GM13976 (cell line): ENCODE measurements at regions not wholly inside any gene's neighbourhood (a gene's known extent, or its start where the extent isn't known, plus 50 kb on each side); places are given as distances from the start of the nearest gene placed in this dataset.

ENCODE experiments used
- DNase-seq: peaks from one replicate; pipeline ENCODE4 v3.0.0; 2012; ENCODE audit warnings: low spot score
- in situ Hi-C: fragments of 300-500 bp; cut with MboI; formaldehyde crosslinking; loops from one replicate; pipeline ENCODE4 v1.12.0; 2022; ENCODE audit warnings: low sequenced_read_pairs, mixed read lengths, inconsistent platforms; ENCODE audit not compliant: unreplicated experiment
- TF ChIP-seq, protein P1 (sequence below): IDR thresholded peaks from 2 replicates; pipeline ENCODE4 v1.5.1; 2012; ENCODE audit warnings: borderline replicate concordance, mild to moderate bottlenecking; ENCODE audit not compliant: insufficient read depth; ENCODE audit errors: extremely low read depth, missing control alignments, control extremely low read depth

DNA sequence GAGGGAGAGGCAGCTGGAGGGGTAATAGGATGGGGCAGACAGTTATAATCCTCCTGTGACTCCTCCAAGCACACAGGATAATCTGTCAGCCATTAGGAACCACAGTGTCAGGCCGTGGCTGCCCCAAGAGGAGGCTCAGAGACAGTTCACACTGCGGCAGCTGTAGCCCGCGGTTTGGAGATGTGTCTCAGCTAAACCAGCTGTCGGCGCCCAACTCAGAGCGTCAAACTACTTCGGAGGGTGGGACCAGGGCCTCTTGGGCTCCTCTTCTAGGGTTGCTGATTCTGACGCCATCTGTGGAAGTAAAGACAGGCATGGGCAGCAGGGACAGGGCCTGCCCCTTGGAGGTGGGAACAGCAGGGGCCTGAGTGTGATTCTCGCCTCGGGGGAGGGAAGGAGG lies 309.8 kb downstream of the CDC5L start:
- DNase-seq: no peak
- TF ChIP-seq, protein P1, sequence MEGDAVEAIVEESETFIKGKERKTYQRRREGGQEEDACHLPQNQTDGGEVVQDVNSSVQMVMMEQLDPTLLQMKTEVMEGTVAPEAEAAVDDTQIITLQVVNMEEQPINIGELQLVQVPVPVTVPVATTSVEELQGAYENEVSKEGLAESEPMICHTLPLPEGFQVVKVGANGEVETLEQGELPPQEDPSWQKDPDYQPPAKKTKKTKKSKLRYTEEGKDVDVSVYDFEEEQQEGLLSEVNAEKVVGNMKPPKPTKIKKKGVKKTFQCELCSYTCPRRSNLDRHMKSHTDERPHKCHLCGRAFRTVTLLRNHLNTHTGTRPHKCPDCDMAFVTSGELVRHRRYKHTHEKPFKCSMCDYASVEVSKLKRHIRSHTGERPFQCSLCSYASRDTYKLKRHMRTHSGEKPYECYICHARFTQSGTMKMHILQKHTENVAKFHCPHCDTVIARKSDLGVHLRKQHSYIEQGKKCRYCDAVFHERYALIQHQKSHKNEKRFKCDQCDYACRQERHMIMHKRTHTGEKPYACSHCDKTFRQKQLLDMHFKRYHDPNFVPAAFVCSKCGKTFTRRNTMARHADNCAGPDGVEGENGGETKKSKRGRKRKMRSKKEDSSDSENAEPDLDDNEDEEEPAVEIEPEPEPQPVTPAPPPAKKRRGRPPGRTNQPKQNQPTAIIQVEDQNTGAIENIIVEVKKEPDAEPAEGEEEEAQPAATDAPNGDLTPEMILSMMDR: no peak
- in situ Hi-C loops: no loop called here

DNA sequence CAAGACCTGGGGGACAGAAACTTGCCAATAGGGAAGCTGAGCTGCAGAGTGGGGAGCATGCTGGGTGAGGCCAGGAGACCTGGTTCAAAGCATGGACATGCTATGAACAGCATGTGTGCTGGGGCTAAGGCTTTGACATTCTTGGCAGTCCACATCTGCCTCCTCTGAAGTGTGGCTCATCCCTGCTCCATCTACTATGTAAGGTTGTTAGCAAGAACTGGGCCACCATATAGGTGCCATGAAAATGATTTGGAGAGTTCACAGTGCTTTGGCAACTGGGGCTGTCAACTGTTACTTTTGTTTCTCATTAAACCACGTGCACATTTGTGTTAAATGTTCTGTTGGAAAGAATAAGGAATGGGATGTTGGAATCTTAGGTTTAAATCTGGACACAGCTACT lies 311.1 kb downstream of the CDC5L start:
- TF ChIP-seq, protein P1: no peak
- in situ Hi-C loops: no loop called here
- no peak for DNase-seq

DNA sequence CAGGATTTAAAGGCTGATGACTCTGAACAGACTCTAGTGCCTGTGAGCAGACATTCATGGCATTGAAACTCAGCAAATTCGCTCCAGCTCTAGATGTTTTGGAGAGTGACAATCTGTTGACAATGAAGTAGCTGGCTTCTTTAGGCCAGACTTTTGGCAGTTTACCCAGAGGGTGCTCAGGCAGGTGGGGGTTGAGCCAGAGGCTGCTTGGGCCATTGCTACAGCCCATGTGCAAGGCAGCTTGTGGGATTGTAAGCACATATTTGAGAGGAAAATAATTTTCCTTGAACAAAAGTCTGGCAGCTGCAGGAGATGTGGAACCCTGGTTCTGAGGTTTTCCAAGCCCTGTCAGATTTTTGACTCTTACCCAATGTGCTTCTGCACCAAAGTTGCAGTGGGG lies 311.6 kb downstream of the CDC5L start:
- DNase-seq: no peak
- TF ChIP-seq, protein P1: no peak
- in situ Hi-C loops: no loop called here

DNA sequence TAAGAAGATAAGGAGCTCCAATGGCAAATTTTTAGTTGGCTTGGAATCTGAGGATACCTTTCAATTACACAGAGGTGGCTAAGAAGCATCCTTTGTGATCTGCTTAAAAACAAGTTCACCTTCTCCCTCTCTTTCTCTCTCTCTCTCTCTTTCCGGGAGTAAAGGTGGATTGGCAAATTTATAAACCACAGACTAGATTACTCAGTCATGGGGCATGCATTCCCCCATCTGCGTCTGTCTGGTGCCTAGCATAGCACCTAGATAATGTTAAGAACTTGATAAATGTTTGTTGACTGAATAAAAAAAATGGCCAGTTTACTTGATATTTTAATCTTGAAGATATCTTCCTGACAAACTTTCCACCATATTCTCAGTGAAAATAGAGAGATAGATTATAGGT lies 312.3 kb downstream of the CDC5L start:
- TF ChIP-seq, protein P1: no peak
- in situ Hi-C loops: no loop called here
- no peak for DNase-seq

DNA sequence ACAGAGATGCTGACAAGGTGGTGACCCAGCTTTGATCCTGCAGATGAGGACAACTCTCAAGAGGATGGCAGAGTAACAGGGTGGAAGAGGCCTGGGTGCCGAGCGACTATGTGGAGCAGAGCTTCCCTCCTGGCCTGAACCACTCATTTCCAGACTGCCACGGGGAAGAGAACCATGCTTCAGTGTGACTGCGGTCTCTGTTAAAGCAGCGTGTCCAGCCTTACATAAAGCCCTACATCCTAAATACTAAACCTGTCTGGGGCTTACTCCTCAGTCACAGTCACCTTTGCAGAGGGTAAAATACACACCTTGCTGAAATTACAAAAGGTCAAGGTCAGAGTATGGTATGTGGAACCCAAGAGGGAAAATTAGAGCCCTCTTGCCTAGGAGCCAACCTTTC lies 312.9 kb downstream of the CDC5L start:
- in situ Hi-C loops: no loop called here
- TF ChIP-seq, protein P1: no peak
- DNase-seq: no peak

DNA sequence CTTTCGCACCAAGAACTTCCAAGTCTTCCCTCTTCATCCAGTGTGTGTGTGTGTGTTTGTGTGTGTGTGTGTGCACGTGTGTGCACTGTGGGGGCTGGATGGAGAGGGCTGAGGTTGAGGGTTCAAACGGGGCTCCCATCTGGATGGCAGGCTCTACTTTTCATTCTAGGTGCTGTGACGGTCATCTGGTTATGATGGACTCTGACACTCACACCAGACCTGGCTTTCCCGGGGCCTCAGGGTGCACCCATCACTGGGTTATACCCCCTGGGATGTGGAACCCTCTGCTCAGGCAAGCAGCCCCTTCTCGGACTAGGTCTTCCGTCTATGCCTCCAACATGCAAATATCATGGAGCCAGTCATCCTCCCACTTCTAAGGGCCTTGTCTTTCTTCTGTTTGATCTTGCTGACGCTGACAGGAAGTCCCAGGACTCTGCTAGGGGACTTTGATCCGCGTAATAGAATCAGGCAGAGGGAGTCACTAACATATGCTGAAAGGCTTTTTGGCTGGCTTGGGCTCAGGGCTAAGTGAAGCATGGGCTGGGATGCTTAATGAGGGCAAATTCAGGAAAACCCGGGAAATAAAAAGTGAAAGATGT lies 313.6 kb downstream of the CDC5L start:
- in situ Hi-C loops: no loop called here
- no peak for DNase-seq
- TF ChIP-seq, protein P1: no peak

DNA sequence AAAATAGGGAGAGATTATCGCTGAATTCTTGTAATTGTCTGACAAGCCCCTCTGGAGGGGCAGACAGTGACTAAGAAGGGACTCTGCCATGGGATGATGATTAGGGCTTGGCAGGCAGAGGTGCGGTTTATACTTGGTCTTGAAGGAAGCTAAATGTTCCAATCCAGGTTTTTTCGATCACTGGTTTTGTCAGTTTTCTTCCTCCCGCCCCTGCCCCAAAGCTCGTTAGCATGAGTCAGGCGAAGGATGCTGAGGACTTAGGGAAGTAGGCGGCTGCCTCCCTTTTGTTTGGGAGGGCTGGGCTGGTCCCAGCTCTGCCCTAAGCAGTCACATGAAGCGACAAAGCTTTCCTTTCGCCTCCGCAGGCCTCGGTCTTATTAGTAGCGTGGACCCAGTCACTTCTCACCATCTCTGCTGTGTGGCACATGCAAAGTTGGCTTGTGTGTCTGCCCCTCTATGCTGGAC lies 314.2 kb downstream of the CDC5L start:
- in situ Hi-C loops: no loop called here
- no peak for DNase-seq
- TF ChIP-seq, protein P1: no peak
